IMR-90 (cell line): ENCODE measurements at regions not wholly inside any gene's neighbourhood (a gene's known extent, or its start where the extent isn't known, plus 50 kb on each side); places are given as distances from the start of the nearest gene placed in this dataset.
A peak's percentile ranks its signal among the peaks of the same experiment; 100 is the strongest.

ENCODE experiments used
- ATAC-seq: fragments of 200-7000 bp; cut with Tn5 transposase; 2 replicates; pipeline ENCODE4 v1.9.1; 2020; ENCODE audit warnings: low read depth, mild to moderate bottlenecking, moderate library complexity
- BruUV-seq: library from RNA; stranded (reverse); fragments of 400-500 nt; replicated peaks from 2 replicates; lab custom pipeline; 2021; lab: Mats Ljungman, UMichigan
- CTCF ChIA-PET: fragments of 300-600 bp; formaldehyde crosslinking; extraction: SDS; loops from one replicate; lab custom pipeline; 2021; ENCODE audit warnings: antibody characterized with exemption; lab: Yijun Ruan, JAX
- POLR2A ChIA-PET: fragments of 300-600 bp; sonication (Branson Sonifier 250); formaldehyde crosslinking; loops from one replicate; lab custom pipeline; 2022; ENCODE audit warnings: antibody characterized with exemption; ENCODE audit not compliant: unreplicated experiment; lab: Charles Lee
- DNase-seq: peaks from one replicate; pipeline ENCODE4 v3.0.0; 2013
- H2AFZ ChIP-seq: replicated peaks from 2 replicates; pipeline ENCODE3; 2013; ENCODE audit warnings: low read length, mild to moderate bottlenecking; ENCODE audit not compliant: poor library complexity
- H2AK5ac ChIP-seq: 2 replicates; pipeline ENCODE4 v1.6.1; 2013; ENCODE audit warnings: low read depth, low read length, inconsistent platforms
- H2AK9ac ChIP-seq: replicated peaks from 2 replicates; pipeline ENCODE3; 2013; ENCODE audit warnings: mild to moderate bottlenecking, low read depth, low read length, moderate library complexity; ENCODE audit not compliant: poor library complexity
- H2BK120ac ChIP-seq: 2 replicates; pipeline ENCODE4 v1.6.1; 2013; ENCODE audit warnings: low read depth, low read length, inconsistent platforms
- H2BK15ac ChIP-seq: 3 replicates; pipeline ENCODE4 v1.6.1; 2013; ENCODE audit warnings: low read depth, low read length, inconsistent platforms
- H2BK20ac ChIP-seq: 2 replicates; pipeline ENCODE4 v1.6.1; 2013; ENCODE audit warnings: low read depth, mild to moderate bottlenecking, inconsistent platforms, low read length, moderate library complexity
- H2BK5ac ChIP-seq: 2 replicates; pipeline ENCODE4 v1.6.1; 2013; ENCODE audit warnings: mild to moderate bottlenecking, low read depth, low read length, inconsistent platforms; ENCODE audit not compliant: poor library complexity, severe bottlenecking
- H3K14ac ChIP-seq: replicated peaks from 2 replicates; pipeline ENCODE4 v1.6.1; 2013; ENCODE audit warnings: low read depth, low read length, inconsistent platforms
- H3K18ac ChIP-seq: 2 replicates; pipeline ENCODE4 v1.6.1; 2013; ENCODE audit warnings: low read depth, low read length, control low read depth
- H3K23ac ChIP-seq: 2 replicates; pipeline ENCODE4 v1.6.1; 2013; ENCODE audit warnings: low read depth, low read length, inconsistent platforms
- H3K27ac ChIP-seq: 2 replicates; pipeline ENCODE4 v1.5.1; 2013; ENCODE audit warnings: mild to moderate bottlenecking, control low read depth, low read length; ENCODE audit not compliant: insufficient read depth
- H3K27me3 ChIP-seq: 2 replicates; pipeline ENCODE4 v1.6.1; 2013; ENCODE audit warnings: low read length; ENCODE audit not compliant: control insufficient read depth, insufficient read depth
- H3K36me3 ChIP-seq: 2 replicates; pipeline ENCODE4 v1.6.1; 2013; ENCODE audit warnings: low read length, mixed read lengths; ENCODE audit not compliant: control insufficient read depth, insufficient read depth
- H3K4ac ChIP-seq: 2 replicates; pipeline ENCODE4 v1.6.1; 2013; ENCODE audit warnings: low read depth, low read length, inconsistent platforms
- H3K4me1 ChIP-seq: 2 replicates; pipeline ENCODE4 v1.6.1; 2013; ENCODE audit warnings: low read length, mixed read lengths; ENCODE audit not compliant: control insufficient read depth, insufficient read depth
- H3K4me2 ChIP-seq: 2 replicates; pipeline ENCODE4 v1.6.1; 2013; ENCODE audit warnings: low read depth, mild to moderate bottlenecking, control low read depth, low read length, moderate library complexity
- H3K4me3 ChIP-seq: 2 replicates; pipeline ENCODE4 v1.5.1; 2013; ENCODE audit warnings: low read depth, mild to moderate bottlenecking, control low read depth, low read length, moderate library complexity; ENCODE audit not compliant: insufficient read depth
- H3K56ac ChIP-seq: 2 replicates; pipeline ENCODE4 v1.6.1; 2013; ENCODE audit warnings: low read length, inconsistent platforms; ENCODE audit not compliant: insufficient read depth; ENCODE audit errors: extremely low read depth
- H3K79me1 ChIP-seq, 2 experiments: 2 replicates each; pipeline ENCODE4 v1.6.1; 2013; ENCODE audit warnings: low read length in 2 of 2, inconsistent platforms in 1 of 2, low read depth in 1 of 2
- H3K9ac ChIP-seq: 2 replicates; pipeline ENCODE4 v1.6.1; 2013; ENCODE audit warnings: low read depth, low read length, control low read depth
- H3K9me1 ChIP-seq: 2 replicates; pipeline ENCODE4 v1.6.1; 2013; ENCODE audit warnings: low read length, inconsistent platforms; ENCODE audit not compliant: insufficient read depth
- H3K9me3 ChIP-seq: 2 replicates; pipeline ENCODE4 v1.6.1; 2013; ENCODE audit warnings: low read length; ENCODE audit not compliant: control insufficient read depth, insufficient read depth
- H4K20me1 ChIP-seq: 2 replicates; pipeline ENCODE4 v1.6.1; 2013; ENCODE audit warnings: low read length, inconsistent platforms; ENCODE audit not compliant: insufficient read depth
- H4K5ac ChIP-seq: 2 replicates; pipeline ENCODE4 v1.6.1; 2013; ENCODE audit warnings: mild to moderate bottlenecking, low read depth, low read length, control low read depth
- H4K8ac ChIP-seq, 2 experiments: 2 replicates each; pipeline ENCODE4 v1.6.1; 2013; ENCODE audit warnings: low read depth in 2 of 2, low read length in 2 of 2, control low read depth in 1 of 2, inconsistent platforms in 1 of 2
- H4K91ac ChIP-seq: 2 replicates; pipeline ENCODE4 v1.6.1; 2013; ENCODE audit warnings: low read depth, low read length, inconsistent platforms; ENCODE audit not compliant: insufficient read depth
- BHLHE40 ChIP-seq: fragments of 150-350 bp; IDR thresholded peaks from 2 replicates; pipeline ENCODE4 v1.6.1; 2016; ENCODE audit warnings: mild to moderate bottlenecking, low read depth, low read length
- CHD1 ChIP-seq: IDR thresholded peaks from 2 replicates; pipeline ENCODE4 v1.6.1; 2012; ENCODE audit warnings: low read depth, low read length, improper control_type of control experiment
- ELK1 ChIP-seq: fragments of 150-350 bp; IDR thresholded peaks from 2 replicates; pipeline ENCODE4 v1.6.1; 2016; ENCODE audit warnings: low read depth, mild to moderate bottlenecking, low read length, moderate library complexity, borderline replicate concordance
- MAZ ChIP-seq: IDR thresholded peaks from 2 replicates; pipeline ENCODE4 v1.6.1; 2012; ENCODE audit warnings: low read depth, mild to moderate bottlenecking, low read length, improper control_type of control experiment, moderate library complexity, borderline replicate concordance
- NFE2L2 ChIP-seq: fragments of 150-350 bp; IDR thresholded peaks from 2 replicates; pipeline ENCODE4 v1.6.1; 2016; ENCODE audit warnings: low read depth, mild to moderate bottlenecking, low read length
- POLR2A ChIP-seq: IDR thresholded peaks from 2 replicates; pipeline ENCODE4 v1.6.1; 2012; ENCODE audit warnings: mild to moderate bottlenecking, low read depth, low read length
- RFX5 ChIP-seq: IDR thresholded peaks from 2 replicates; pipeline ENCODE4 v1.8.0; 2012; ENCODE audit warnings: low read depth, mild to moderate bottlenecking, low read length, moderate library complexity
- USF2 ChIP-seq: fragments of 150-350 bp; IDR thresholded peaks from 2 replicates; pipeline ENCODE4 v1.6.1; 2017; ENCODE audit warnings: mild to moderate bottlenecking, antibody characterized with exemption, low read length, low read depth
- WGBS, 2 experiments: methylation state at CpG; one replicate each; pipeline versions ENCODE4 v1.1.5 to v1.1.7; 2013; ENCODE audit warnings: missing lambda C conversion rate in 2 of 2; ENCODE audit not compliant: insufficient read length in 1 of 2; ENCODE audit errors: extremely low coverage in 2 of 2; 5-methylcytosine and 5-hydroxymethylcytosine counted together
- dilution Hi-C: fragments of 300-500 bp; cut with HindIII; formaldehyde crosslinking; loops from one replicate; pipeline ENCODE4 v1.14.3; 2018; ENCODE audit warnings: low sequenced_read_pairs; ENCODE audit not compliant: unreplicated experiment
- in situ Hi-C: fragments of 300-500 bp; cut with MboI; formaldehyde crosslinking; loops from 3 replicates; pipeline ENCODE4 v1.14.3; 2019; ENCODE audit warnings: low sequenced_read_pairs, inconsistent platforms, mixed read lengths
- intact Hi-C: fragments of 100-400 bp; cut with micrococcal nuclease; formaldehyde crosslinking; loops from 2 replicates; pipeline ENCODE4 v1.10.0; 2022

GRCh38 chr13:97133554-97133953 lies 88.6 kb upstream of the MBNL2 start:
- H3K4me3 ChIP-seq, result no peak overlapping the region

More at GRCh38 chr13:97133554-97133953, 88.6 kb upstream of the MBNL2 start:
- H3K56ac ChIP-seq, result no peak overlapping the region
- no peaks in the 10 kb centered on the region for H3K36me3 ChIP-seq
- H3K27me3 ChIP-seq, result no peaks in the 10 kb centered on the region
- H3K4me1 ChIP-seq, result no peaks in the 10 kb centered on the region; the same call in 1 of the 2 replicates
- ChIA-PET CTCF (no interaction called here), POLR2A (no interaction called here)
- H3K4me2 ChIP-seq, result no peak overlapping the region
- intact Hi-C loops, result loop anchor here (10.0 kb wide), 1 partner anchor 1061 kb away; no protein-coding TSS in a partner anchor
- no TSS peak for BruUV-seq
- H2AK5ac ChIP-seq, result peak overlapping the region; percentile 40; the same call in 1 of the 2 replicates
- H3K23ac ChIP-seq, result no peak overlapping the region
- DNase-seq (no peak), ATAC-seq (no peak)
- H3K27ac ChIP-seq, result no peak overlapping the region
- in situ Hi-C loops, result no loop called here
- H4K20me1 ChIP-seq, result no peaks in the 10 kb centered on the region
- H3K14ac ChIP-seq, result no peak overlapping the region
- H4K91ac ChIP-seq, result peak overlapping the region; percentile 51; the same call in 1 of the 2 replicates
- no peak overlapping the region for H2BK5ac ChIP-seq
- H3K9ac ChIP-seq, result no peak overlapping the region
- no peak overlapping the region for H2AK9ac ChIP-seq
- no peaks in the 10 kb centered on the region for H3K79me1 ChIP-seq
- TF ChIP-seq ELK1 (no peak), NFE2L2 (no peak), USF2 (no peak), BHLHE40 (no peak), CHD1 (no peak), POLR2A (no peak), RFX5 (no peak), MAZ (no peak)
- H2BK20ac ChIP-seq, result peak overlapping the region; percentile 37; the same call in 1 of the 2 replicates
- dilution Hi-C loops, result no loop called here
- WGBS, 2 experiments, result no CpG with 5 or more reads among the region's 3 CpGs
- H2AFZ ChIP-seq, result no peak overlapping the region
- no peak overlapping the region for H2BK15ac ChIP-seq
- no peaks in the 10 kb centered on the region for H3K9me3 ChIP-seq
- no peak overlapping the region for H3K18ac ChIP-seq
- peaks cover 15% of the 10 kb centered on the region for H3K9me1 ChIP-seq
- H4K8ac ChIP-seq, result no peak overlapping the region; a peak in 1 of 4 replicates
- peak overlapping the region; percentile 11; the same call in 1 of the 2 replicates for H2BK120ac ChIP-seq
- H4K5ac ChIP-seq, result no peak overlapping the region
- peak overlapping the region; percentile 25; the same call in 1 of the 2 replicates for H3K4ac ChIP-seq
